HG02678 (cell line): ENCODE measurements at regions not wholly inside any gene's neighbourhood (a gene's known extent, or its start where the extent isn't known, plus 50 kb on each side); places are given as distances from the start of the nearest gene placed in this dataset.

Source experiments
- ATAC-seq: cut with Tn5 transposase; IDR thresholded peaks from one replicate; pipeline ENCODE4 v1.9.1; 2021; ENCODE audit warnings: mild to moderate bottlenecking, moderate library complexity; ENCODE audit not compliant: unreplicated experiment

DNA sequence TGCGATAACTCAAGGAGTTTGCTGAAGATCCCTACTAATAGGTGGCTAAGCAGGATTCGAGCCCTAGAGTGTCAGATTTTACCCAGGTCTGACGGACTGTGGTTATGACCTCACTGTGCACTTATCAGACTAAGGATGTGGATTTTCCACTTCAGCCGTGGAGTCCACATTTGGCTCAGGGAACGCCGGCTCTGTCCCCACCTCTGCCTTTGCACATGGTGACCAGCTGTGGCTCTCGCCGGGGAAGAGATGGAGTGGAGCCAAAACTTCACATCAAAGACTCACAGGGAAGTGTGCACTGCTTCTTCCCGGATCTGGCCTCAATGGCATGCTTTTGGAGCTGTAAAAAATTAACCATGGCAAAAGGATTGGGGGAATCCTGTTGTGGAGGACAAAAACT lies 249.3 kb upstream of the APCDD1 start:
- no peak for ATAC-seq

DNA sequence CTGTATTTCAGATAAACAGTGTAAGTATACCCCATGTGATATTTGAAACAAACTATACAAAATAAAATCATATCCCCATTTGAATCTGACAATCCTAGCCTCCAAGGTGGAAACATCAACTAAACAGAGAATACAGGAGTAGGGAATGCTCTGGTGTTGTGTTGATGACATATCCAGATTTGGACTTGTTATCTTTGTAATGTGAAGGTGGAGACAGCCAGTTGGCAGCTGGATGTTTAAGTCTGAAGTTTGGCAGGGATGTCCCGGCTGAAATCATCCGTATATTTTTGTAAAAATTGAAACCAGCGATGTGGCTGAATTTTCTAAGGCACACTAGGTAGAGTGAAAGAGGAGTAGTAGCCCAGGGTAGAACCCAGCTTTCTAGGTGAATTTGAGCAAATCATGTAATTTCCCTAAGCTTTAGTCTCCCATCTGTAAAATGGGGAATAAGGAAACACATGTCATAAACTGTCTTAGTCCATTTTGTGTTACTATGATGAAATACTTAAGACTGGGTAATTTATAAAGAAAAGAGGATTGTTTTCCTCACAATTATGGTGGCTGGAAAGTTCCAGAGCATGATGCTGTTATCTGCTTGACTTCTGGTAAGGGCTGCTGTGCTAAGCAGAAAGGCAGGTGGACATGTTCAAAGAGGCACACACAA lies 246.6 kb upstream of the APCDD1 start:
- no peak for ATAC-seq

DNA sequence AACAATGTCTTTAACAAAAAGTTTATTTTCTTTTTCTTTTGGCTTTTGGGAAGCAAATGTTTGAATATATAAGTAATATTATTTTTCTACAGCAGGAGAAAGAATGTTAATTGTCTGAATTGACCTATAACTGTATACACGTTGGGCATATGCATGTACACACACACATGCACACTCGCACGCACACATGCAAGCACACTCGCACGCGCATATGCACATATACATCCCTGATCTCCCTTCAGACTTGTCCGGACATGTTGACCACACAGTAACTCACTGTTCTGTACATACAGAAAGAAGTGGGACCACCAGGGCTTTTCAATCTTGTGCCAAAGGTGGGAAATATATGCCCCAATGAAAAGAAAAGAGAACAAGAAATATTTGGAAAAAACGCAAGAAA lies 245.1 kb upstream of the APCDD1 start:
- no peak for ATAC-seq

DNA sequence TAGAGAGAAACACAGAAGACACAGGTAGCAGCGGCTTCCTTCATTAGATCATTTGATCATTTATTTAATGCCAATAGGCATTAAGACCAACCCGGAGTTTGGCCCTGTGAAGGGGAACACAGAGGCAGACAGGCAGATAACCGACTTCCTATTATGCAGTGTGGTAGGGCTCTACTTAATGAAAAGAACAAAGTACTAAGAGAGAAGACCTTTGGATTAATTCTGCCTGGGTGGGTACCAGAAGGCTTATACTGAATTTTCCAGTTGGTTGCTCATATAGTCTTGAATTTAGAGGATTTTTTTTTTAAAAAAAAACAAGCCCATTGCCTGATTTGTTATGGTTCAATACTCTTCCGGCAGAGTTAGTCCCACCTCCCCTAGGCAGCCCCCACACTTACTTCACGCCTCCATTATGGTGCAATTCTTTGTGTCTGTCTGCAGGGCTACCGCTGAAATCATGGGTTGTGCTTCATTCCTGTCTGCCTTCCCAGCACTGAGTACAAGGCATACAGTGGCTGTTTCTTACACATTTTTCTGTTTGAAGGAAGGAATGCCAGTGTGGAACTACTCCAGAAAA lies 244.3 kb upstream of the APCDD1 start:
- ATAC-seq = no peak

DNA sequence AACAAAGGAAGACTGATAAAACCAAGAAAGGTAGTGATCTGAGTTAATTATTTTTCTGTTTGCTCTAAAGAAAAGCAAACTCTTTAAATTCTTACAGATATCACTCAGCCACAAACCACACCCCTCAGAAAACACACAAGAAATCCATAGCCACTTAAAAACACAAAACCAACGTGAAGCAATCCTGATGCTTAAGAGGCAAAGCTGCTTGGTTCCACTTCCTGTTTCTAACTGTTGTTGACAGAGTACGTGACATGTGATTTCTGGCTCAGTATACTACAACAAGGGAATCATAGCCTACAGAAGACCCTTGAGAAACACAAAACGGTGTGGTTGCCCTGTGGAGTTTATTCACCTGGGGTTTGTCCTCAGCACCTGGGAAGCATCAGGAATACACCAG lies 240.9 kb upstream of the APCDD1 start:
- peak; percentile 88 for ATAC-seq

DNA sequence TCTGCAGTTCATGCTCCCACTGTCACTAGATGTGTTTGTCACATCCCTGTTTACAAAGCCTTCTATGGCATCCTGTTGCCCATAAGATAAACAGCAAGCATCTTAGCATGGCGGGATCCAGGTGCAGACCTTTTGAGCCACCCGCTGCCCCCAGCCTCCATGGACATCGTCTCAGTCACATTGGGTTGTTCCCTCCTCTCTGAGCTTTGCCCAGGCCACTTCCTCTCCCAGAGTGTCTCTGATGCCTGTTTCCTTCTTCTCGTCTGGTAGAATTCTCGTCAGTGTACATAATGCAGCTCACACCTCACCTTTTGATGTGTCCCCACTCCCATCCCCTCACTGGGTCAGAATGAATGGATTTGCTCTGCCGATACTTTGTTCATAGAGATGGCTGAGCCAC lies 239.0 kb upstream of the APCDD1 start:
- ATAC-seq = no peak

DNA sequence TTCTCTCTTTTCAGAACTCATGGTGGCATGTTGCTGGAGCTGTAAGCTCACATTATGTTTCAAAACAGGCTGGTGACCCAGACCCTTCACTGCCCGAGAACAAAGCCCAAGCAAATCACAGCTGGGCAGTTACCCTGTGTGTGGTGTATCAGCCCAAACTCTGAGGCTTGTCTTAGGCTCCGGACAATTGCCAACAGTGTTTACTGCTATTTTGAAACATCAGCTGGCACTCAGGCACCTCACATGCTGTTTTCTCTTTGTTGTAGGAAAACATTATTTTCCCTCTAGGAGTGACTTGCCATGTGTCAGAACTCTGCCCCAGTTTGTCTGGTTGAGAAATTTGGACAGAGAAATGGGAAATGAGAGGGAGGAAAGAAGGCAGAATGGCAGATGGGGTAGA lies 237.6 kb upstream of the APCDD1 start:
- ATAC-seq = no peak

DNA sequence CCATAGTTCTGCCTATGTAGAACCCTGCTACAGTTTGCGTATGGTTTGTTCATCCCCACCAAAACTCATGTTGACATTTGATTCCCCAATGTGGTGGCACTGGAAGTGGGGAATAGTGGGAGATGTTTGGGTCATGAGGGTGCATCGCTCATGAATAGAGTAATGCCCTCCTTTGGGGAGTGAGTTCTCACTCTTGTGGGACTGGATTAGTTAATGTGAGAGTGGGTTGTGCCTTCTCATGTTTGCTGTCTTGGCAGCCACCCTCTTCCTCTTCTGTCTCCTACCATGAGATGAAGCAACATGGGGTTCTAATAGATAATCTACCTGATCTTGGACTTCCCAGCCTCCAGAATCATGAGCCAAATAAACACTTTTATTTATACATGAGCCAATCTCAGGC lies 237.2 kb upstream of the APCDD1 start:
- no peak for ATAC-seq

DNA sequence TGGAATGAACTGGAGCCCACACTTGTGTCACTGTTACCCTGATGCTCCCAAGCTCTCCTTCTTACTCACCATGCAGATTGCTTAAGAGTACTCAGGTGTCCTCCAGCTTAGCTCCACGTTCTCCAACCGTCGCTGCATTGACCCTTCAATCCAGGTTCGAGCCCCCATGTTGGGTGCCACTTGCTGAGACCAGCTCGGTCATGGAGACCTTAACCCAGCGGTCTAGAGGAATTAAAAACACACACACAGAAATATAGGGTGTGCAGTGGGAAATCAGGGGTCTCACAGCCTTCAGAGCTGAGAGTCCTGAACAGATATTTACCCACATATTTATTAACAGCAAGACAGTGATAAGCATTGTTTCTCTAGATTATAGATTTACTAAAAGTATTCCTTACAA lies 229.1 kb upstream of the APCDD1 start:
- no peak for ATAC-seq

DNA sequence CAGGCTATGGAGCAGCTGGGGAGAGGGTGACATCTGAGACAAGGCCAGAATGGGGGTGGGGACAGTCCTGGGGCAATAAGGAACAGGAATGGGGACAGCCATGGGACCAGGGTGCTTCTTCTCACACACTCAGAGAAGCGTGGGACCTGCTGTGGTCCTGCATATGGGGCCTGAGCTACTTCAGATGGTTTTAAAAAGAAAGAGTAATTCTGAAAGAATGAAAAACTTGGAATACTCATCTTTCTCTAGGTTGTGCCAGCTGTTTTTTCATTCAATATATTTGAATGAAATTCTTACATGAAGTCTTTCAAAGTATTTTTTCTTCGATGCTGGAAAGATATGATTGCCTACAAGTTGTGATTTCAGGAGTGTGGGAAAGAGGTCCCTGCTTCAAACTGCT lies 227.5 kb upstream of the APCDD1 start:
- ATAC-seq = no peak

DNA sequence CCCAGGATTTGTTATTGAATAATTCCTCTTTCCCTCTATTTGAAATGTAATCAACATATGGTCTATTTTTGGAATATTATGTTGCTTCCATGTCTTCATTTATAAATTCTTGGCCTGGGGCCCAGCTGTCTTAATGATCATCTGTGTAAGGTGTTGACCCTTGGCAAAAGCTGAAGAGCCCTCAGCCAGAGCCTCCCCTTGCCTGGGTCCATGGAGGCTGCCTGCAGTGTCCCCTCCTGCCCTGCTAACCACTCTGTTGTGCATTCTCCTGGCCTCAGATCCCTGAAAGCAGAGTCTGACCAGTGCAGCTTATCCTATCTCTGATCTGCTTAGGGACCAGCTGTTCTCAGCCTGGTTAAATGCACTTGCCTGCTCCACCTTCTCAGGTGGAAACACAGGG lies 226.1 kb upstream of the APCDD1 start:
- ATAC-seq = no peak

DNA sequence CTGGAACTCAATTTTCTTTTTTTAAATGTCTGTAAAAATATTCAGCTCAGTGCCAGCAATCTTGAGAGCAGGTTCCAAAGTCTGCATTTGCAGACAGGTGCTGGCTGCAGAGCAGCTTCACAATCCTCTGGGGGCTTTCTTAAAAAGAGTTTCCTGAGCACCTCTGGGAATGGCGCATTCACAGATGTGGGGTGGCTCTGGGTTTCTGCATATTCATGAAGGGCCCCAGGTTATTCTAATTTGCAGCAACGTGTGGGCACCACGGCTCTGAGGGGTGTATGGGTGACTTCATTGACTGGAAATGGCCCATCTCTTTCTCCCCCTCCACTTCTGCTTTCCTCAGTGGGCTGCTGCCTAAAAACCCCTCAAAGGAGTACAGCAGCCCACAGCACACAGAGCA lies 225.0 kb upstream of the APCDD1 start:
- no peak for ATAC-seq

DNA sequence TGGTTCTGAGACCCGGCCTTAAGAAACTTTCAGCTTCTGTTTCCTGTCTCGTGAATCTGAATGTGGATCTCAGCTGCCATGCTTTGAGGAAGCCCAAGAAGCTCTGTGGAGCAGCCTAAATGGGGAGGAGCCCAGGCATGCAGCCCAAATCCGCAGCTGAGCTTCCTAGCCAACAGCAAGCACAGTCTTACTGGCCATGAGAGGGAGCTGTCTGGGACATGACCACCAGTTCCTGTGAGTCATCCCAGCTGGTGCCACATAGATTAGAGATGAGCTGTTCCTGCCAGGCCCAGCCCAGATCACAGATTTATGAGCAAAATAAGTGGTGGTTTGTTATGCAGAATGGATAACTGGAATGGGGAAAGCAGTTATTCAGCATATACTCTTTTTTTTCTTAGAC lies 224.4 kb upstream of the APCDD1 start:
- no peak for ATAC-seq

DNA sequence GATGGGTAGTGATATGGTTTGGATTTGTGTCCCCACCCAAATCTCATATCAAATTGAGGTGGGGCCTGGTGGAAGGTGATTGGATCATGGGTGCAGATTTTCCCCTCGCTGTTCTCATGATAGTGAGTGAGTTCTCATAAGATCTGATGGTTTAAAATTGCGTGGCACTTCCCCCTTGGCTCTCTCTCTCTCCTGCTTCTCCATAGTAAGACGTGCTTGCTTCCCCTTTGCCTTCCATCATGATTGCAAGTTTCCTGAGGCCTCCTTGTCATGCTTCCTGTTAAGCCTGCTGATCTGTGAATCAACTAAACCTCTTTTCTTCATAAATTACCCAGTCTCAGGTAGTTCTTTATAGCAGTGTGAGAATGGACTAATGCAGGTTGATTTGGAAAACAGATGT lies 223.2 kb upstream of the APCDD1 start:
- no peak for ATAC-seq

DNA sequence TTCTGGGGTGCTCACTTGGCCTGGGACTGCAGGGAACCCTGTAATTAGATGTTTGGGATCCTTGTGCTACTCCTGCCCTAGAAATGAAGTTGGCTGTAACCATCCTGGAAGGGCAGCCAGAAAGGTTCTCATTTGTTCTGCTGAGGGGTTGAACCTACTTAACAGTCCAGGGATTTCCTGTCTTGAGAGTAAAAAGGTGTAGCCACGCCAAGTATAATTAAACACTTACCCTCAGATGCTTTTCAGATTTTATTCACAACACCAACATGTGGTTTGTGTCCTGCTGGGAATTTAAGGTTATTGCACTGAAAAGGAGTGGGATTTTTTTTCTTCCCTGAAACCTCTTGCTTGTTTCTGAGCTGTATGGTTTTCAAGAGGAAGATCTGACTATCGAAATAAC lies 222.4 kb upstream of the APCDD1 start:
- ATAC-seq = no peak

DNA sequence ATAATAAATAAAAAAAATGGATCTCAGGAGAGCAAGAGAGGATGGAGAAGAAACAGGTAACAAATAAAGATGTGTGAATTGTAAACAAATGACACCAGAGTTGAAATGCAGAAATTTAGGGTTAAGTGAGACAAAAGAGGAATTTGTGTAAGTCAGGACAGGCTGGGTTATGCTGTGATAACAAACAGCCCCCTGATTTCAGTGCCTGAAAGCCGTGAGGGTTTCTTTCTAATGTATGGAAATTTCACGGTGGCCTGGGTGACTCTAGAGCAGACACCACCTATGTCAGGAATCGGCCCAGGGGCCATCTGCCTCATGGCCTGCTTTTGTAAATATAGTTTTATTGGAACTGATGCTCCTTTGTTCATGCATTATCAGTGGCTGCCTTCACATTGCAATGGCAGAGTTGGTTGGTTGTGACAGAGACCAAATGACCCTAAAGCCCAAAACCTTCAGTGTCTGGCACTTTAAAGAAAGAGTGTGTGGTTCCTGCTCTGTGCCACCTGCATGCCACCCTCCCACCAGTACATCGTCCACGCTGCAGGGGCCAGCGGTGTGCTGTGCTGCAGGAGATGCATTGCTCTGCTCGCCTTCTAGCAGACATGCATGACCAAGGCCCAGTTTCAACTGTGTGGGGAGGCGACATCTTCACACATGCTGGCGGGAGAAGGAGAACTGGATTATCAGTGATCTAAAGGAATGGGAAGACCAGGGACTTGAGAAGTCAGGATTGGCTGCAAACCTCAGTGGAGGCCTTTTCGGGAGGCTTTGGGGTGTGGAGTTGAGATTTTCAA lies 221.2 kb upstream of the APCDD1 start:
- no peak for ATAC-seq

DNA sequence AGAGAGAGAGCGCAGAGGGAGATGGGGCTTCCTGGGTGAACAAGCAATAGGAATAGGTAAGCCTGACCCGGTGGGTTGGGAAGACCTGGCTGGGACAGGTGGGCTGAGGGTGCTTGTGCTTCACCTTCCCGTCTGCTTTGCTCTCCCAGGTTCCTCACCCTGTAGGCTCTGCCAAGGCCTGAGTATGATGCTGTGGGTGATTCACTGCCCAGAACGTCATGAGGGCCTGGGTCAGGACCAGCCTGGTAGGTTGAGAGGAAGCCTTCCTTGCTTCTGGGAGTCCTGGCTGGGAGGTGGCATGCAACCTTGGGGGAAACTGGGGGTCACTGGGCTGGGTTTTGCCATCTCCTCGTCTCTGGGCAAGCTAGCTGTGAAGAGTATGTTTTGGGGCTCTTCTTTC lies 220.2 kb upstream of the APCDD1 start:
- ATAC-seq = no peak

DNA sequence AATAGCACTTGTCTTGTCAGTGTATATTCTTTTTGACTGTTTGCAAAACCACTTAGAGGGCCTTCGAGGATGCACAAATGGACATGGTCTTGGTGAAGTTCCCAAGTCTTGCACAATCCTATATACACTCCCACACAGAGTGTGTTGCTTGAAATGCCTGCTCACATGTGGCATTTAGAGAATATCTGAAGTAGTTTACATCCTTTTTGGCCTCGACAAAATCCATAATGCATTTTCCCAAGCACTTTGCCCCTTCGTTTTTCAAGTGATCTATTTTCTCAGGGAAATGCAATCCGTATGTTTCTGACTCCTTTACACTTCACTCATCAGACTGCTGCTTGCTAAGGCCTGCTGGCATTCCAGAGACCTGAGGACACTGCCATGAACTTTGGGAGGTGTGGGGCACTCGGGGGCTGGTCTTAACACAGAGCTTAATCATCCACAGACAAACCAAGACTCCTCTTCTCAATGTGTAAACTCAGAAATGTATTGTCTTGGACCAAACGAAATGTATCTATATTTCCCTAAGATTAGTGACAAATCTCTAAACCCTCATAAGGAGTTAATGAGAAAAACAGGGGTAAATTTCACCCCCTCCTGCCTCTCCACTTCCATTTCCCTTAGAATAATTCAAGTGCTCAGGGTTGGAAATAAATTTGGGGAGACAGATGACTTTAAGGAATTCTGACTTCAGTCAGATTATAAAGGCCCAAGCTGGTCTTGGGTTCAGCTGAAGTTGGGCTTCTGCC lies 219.3 kb upstream of the APCDD1 start:
- no peak for ATAC-seq

DNA sequence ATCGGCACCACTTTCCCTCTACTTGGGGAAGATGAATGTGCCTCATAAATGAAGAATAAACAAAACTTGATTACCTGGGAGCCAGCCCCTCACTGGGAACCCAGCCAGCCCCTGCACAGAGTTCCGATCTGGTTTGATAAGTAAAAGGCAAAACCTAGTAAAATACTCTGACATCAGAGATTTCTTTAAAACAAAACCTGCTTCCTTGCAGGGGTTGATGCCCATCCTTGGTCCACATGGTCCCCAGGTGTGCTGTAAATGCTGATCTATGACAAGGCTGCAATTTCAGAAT lies 218.8 kb upstream of the APCDD1 start:
- ATAC-seq = no peak

DNA sequence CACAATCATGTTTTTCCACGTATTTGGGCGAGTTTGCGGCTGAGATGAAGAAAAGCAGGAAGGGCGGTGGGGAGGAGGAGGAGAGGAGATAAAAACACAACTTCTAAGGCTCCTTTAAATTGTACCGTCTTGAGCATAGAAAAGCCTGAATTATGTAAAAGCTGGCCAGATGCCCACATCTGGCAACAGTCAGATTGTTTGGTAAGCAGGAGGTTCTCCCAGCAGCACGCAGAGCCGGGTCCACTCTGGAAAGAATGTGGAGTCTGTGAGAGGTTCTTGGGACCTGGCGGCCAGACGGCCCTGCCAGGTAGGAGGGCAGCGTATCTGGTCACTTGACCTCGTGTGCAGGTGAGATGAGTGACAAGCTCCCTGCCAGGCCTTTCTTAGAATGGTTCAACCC lies 215.3 kb upstream of the APCDD1 start:
- no peak for ATAC-seq

DNA sequence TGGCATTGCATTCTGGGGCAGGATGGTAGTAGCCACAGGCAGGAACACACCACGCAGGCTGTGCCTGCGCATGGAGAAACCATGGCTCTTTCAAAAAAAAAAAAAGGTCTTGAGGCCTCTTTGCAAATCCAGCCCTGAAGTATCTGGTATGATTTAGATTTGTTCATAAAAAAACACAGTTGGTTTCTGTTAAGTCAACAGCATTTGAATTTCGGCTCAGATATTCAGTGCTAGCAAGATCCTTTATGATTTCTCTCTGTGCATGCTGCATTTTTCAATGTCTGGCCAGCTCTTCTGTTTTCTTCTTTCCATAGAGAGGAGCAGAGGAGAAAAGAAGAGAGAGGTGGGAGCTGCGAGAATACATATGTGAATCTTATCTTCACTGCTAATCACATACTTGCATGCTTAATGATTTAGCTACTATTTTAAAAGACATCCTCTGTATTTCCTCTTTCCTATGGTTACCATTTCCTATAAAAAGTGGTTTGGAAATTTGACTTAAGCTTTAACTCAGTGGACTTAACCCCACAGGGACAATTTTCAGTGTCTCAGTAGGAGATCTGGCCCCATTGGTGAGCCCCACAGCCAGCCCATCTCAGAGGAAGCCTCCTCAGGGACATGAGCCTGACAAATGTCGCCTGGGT lies 214.3 kb upstream of the APCDD1 start:
- no peak for ATAC-seq
